ENCODE measurements at regions not wholly inside any gene's neighbourhood (a gene's known extent, or its start where the extent isn't known, plus 50 kb on each side); places are given as distances from the start of the nearest gene placed in this dataset.

GRCh38 chr1:104348277-104348676 is 598.6 kb downstream of the AMY1C start:
- no peak for TF ChIP-seq CTCF (conservative IDR thresholded peaks at IDR 0.05; ENCODE audit: low read length)
- TF ChIP-seq EZH2phosphoT487 (IDR thresholded peaks at IDR 0.05; ENCODE audit: borderline replicate concordance) = no peak
